ENCODE measurements at regions not wholly inside any gene's neighbourhood (a gene's known extent, or its start where the extent isn't known, plus 50 kb on each side); places are given as distances from the start of the nearest gene placed in this dataset.

DNA sequence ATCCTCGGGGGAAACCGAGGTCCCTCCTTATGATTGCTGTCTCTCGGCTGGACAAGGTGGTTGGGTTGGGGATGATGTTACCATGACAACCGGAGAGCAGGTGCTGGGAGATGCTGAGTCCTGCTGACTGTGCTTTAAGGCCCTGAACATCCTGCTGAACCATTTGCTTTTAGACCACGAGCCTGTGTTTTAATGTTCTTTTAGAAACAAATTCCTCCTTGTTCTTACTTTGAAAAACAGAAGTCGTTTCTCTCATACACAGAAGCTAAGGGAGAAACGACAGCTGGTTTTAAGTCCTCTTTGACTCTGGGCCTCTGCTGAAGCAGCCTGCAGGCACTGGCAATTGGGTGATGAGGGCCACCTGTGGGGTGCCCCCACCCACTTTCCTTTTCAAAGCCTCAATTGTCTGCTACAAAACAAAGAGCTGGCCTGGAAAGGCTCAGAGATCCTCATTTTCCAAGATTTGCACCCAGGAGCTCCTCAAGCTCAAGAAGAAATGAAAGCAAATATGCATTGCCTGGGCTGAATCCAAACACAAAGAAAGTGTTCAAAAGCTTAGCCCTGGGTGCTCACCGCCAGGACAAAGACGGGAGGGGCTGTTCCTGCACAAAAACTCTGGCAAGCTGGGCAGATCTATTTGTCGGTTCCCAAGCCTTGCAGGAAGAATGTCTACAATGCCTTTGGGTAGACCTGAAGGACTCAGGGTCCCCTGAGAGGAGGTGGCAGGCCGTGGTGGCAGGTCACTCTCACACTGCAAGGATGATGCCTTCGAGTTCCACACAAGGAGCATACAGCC is 90.0 kb upstream of the CLMN start:
- no peak for DNase-seq

DNA sequence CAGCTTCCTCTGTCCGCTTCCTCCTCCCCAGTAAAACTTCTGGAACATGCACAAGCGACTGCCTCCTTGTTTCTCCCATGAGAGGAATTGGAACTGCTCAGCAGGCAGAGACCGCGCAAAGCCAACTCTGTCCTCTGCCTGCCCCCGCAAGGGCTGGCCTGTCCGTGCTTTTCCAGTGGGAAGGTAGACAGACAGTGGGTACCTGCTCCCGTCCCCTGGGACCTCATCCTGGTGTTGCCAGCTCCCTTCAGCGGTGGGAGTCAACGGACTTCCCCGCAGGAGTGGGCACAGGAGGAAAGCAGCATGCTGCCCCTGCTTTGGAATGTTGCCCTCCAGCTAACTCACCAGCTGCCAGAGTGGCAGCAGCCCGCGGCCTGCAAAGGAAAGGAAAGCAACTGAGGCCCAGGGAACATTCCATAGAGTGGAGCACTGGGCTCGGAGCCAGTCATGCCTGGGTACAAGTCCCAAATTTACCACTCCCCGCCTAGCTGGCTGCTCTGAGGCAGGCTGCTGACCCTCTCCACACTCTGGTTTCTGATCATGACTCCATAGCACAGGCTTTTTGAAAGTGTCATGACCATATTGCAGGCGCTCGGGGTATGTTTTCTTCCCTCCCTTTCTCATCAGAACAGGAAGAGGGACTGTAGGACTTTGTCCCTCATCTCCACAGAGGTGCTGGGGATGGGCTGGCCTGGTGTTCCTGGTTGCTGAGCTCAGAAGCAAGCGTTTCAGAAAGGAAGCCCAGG is 89.2 kb upstream of the CLMN start:
- DNase-seq, result no peak

DNA sequence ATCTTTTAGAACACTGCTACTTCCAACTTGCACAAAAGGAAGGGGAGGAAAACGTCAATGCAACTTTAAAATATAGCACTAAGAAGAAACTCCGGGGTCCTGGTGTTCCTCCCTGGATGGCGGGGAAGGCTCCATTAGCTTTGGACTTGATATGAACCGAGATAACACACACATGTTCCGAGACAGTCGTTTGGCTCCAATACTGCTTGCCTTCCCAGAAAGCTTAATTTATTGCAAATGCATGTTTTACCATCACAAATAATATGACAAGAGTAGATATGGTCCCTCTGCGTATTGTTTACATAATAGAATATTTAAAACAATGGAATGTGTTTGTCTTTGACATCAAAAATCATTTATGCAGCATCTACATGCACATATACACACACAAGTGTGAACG is 87.6 kb upstream of the CLMN start:
- DNase-seq, result no peak

DNA sequence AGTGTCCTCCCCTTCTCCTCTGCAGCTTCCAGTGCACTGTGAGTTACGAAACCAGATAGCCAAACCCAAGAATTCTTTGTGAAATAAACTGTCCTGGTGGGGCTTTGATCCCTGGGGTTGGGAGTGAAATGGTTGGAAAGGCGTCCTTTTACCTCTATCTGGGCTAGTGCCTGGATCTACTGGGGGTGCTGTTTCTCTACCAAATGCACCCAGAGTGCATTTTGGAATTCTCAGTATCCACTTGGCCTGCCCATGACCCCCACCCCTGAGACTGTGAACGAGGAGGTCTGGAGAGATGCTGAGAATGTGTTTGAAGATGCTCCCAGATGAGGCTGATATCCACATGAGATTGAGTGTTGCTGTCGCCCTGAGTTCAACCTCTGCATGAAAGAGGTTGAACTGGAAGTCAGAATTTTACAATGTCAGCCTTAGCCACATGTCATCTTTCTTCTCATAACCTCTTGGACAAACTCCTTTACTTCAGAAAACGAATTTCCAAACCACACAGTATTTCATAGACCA is 87.1 kb upstream of the CLMN start:
- no peak for DNase-seq

DNA sequence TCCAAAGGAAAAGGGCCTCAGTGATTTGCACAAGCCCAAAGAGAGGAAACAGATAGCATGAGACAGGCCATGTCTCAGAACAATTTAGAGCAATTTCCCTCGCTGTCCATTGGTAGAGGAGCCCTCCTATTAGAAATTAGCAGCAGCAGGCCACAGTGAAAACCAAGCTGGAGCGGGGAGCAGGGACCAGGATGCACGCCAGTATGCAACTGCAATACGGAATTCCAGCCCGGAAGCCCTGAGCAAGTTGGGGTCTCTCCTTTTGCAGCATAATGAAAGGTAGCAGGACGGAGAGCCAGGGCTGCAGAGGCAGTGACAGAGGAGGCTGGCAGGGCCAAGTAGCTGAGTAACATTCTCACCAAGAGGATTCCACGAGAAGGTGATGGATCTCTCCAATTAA is 84.9 kb upstream of the CLMN start:
- DNase-seq, result no peak

DNA sequence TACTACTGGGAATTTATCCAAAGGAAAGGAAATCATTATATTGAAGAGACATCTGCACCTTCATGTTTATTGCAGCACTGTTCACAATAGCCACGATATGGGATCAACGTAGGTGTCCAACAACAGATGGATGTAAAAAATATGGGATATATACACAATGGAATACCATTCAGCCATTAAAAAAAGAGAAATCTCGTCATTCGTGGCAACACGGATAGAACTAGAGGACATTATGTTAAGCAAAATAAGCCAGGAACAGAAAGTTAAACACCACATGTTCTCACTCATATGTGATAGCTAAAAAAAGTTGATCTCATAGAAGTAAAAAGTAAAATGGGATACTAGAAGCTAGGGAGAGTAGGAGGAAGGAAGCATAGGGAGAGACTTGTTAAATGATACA is 82.9 kb upstream of the CLMN start:
- DNase-seq, result no peak

DNA sequence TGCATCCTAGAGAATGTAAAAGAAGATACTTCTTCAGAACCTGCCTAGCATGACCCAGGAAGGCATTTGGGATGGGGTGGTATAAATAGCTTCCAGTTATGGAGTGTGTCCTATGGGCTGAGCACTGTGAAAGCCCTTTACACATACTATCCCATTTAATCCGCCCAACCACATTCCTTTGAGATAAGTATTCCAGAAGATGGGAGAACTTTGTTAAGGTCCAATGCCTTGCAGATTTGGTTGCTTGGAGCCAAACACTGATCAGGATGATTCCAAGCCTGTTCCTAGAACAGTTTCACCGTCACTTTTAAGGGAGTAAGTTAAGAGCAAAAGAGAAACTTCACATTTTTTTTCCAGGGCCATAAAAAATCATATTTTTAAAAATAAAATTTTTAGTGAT is 82.5 kb upstream of the CLMN start:
- DNase-seq, result no peak

DNA sequence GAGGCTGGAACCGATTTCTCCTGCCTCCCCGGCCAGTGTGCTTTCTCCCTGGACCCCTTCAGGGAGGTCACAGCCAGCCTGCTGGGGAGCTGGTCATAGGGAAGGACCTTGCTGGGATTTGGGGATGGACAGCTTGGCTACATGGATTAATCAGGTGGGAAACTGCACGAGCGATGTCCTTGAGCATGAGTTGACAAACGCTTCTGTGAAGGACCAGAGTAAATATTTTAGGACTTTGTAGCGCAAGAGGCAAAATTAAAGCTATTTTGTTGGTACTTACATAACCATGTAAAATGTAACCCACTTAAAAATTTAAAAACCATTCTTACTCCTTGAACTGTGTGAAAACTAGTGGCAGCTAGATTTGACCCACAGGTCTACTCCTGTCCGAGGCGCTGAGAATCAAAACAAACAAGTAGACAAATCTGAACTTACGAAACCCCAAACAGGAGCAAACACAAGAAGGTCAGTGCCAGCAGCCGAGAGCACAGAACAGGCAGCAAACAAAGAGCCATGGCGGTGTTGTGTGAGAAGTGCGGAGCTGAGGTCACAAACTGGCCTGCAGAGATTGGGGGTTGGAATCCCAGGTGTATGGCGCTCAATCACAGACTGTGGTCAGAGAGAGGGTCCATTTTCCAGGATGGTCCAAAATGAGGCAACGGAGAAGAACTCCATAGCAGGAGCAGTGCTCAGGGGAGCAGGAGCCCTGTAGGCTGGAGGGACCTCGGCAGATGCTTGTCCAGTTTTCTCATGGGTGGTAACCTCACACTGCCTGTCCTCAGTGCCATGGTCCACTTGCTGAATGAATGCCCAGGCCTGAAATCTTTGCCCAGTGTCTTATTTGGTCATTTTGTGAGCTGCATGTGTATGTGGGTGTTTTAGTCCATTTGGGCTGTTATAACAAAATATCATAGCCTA is 79.2 kb upstream of the CLMN start:
- DNase-seq, result no peak

DNA sequence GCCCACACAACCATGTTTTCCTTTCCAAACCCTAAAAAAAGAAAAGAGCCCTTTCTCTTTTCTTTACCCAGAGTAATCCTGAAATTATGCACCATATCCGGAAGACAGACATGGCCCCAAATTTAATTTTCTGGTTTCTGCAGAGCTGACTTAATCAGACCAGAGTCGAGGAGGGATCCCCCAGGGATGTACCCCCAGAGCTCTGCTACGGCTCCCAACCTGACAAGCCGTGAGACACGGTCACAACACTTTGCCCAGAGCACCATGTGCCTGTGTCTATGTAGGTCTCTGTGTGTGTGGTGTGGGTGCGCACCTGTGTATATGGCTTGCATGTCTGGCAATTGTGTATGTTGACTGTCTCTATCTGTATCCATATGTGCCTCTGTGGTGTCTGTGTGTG is 77.6 kb upstream of the CLMN start:
- no peak for DNase-seq

DNA sequence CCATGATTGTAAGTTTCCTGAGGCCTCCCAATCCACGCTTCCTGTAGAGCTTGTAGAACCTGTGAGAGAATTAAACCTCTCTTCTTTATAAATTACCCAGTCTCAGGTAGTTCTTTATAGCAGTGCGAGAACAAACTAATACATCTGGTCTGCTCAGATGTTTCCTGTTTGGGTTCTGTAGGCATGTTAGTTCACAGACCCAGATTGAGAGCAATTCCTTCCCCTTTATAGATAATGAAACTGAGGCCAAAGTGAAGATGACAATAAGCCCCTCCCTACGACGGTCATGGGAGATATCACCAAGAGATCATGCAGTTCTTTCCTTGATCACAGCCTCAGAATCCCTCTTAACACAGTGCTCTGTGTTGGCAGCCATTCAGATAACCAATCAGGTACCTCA is 76.5 kb upstream of the CLMN start:
- DNase-seq, result no peak

DNA sequence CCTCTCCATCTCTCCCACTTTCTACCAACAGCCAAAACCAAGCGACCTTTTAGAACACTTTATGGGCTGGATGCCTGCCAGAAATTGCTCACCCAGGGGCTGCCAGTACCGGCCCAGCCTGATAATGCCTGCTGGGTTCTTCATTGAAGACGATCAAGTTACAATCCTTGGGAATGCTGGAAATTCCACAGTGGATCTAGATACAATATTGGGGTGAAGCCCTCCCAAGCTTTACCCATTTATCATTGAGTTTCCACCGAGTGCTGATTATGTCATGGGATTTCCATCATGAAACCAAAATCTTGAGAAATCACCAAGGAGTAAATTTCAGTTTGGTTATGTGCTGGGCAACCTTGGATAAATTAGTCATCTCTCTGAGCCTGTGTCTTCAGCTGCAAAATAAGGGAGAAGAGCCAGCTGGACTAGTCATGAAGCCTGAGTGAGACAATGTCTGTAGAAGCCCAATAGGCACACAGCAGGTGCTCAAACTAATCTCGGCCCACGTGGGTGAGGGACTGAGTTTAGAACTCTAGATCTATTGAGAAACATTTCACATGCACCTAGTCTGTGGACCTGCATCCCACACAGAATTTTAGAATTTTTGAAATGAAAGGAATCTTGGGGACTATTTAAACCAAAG is 75.5 kb upstream of the CLMN start:
- DNase-seq, result no peak

DNA sequence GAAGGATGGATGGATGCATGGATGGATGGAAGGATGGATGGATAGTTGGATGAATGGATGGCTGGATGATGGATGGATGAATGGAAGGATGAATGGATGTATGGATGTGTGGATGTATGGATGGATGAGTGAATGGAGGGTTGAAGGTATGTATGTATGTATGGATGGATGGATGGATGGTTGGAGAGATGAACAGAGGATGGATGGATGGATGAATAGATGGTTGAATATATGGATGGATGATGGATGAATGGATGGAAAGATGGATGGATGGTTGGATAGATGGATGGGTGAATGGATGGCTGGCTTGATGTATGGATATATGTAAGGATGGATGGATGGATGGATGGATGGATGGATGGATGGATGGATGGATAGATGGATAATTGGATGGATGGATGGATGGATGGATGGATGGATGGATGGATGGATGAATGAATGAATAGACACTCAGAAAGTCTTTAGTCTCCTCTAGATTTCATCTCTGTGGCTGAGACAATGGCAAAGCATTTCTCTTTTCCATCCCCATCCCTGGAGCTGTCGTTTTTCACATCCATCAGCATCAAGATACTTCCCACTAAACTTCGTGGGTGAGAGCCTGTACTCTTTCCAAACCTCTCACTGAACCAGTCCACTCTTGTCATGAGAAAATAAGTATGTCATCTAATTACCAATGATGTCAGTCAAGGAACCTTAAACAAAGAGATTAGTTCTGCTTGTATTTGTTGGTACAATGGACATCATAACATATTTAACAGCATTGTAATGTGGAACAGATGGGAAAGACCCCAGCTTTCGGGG is 74.8 kb upstream of the CLMN start:
- DNase-seq, result no peak

DNA sequence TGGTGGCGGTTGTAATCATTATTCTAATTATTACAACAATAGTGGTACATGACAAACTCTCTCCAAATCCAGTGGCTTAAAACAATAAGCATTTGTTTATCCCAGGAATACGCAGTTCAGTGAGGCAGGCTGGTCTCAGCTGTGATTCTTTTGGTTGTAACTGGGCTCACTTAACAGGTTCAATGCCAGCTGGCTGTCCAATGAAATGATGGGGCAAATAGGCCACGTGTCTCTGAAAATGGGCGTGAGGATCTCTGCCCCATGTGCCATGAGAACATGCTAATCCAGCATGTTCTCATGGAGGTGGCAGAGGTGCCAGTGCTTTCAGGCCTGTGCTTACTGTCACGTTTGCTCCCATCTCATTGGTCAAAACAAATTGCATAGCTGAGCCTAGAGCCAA is 73.1 kb upstream of the CLMN start:
- DNase-seq, result no peak

DNA sequence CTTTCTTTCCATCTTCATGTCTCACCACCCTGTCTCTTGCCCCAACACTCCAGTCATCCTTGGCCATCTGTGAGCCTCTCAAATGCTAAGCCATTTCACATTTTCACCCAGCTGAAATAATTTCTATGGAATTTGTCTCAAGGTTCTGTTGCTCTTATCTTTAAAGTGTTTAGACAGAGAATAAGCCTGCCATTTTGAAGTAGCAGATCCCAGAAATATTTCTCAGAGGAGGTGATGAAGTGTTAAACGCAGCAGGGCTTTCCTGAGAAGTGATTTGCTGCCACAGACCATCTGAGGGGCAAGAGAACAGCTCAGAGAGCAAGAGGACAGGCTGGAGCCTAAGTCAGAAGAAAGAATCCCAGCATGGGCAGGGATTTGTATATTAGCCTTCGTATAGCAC is 71.6 kb upstream of the CLMN start:
- no peak for DNase-seq

DNA sequence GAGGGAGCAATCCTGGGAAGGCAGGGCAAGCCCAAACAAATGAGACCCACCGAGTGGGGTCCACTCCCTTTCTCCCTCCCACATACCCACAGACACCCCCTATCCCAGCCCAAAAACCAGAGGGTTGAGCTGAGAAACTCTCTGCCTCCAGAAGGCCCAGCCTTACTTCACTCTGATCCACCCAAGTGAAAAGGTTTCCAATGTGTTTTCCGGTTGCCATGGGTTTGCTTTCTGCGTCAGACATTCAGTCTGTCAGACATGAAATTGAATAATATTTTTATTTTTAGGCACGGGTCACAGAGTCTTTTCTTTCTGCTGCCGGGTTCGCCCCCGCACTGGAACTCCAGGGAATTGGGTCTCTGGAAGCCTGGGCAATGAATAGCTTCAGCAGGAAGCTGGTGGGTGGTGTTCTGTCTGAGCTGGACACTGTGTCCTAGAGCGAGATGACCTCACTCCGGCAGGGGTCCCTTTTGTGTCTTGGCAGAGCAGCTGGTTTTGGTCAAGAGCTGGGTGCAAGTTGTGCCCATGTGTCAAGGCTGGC is 69.8 kb upstream of the CLMN start:
- no peak for DNase-seq

DNA sequence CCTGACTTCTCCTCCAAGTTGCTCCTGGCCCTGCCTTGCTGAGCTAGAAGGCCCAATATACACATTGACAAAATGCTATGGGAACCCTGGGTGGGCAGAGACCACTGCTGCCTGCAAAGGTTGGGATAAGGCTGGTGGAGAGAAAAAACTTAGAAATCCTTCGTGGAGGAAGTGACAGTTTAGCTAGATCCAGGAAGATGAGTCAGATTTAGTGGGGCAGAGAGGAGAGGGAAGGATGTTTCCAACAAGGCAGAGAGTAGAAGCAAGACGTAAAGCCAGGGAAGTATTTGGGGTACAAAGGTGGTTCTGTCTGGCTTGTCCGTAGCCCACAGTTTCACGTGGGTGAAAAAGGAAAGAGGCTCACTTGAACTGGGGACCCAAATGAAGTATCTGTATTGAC is 69.0 kb upstream of the CLMN start:
- DNase-seq, result no peak

DNA sequence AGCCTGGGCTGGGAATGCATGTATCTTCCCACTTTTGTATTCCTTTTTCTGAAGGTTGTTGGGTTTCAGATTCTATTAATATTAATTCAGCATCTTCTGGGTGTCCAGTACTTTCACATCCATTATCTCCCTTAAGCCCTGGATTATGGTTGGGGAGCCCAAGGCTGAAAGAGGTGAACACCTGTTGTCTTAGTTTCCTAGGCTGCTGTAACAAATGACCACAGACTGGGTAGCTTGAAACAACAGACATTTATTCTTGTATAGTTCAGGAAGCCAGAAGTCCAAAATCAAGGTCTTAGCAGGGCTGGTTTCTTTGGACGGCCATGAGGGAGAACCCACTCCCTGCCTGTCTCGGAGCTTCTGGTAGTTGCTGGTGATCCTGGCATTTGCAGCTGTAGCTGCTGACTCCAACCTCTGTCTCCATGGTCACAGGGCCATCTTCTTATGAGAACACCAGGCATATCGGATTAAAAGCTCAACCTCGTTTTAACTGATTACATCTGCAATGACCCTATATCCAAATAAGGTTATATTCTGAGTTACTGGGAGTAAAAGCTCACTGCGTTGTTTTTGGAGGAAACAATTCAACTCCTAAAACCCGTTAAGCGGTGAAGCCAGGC is 68.2 kb upstream of the CLMN start:
- DNase-seq, result no peak

DNA sequence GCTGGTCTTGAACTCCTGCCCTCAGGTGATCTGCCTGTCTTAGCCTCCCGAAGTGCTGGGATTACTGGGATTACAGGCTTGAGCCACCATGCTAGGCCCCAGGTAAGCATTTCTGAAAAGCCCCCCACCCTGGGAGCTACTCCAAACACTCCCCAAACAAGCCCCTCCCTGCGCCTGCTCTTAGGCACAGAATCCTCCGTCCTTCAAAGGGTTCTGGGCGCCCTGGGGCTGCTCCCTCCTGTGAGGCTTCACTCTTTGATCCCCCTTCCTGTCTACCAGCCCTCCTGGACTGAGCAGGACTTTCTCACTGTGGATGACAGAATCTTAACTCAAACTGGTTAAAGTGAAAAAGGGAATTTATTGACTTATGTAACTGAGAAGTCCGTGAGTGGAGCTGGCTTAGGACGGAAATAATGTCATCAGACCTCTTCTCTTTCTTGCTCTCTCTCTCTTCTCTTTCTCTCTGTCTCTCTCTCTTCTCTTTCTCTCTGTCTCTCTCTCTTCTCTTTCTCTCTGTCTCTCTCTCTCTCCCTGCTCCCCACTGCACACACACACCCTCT is 66.9 kb upstream of the CLMN start:
- DNase-seq, result no peak

DNA sequence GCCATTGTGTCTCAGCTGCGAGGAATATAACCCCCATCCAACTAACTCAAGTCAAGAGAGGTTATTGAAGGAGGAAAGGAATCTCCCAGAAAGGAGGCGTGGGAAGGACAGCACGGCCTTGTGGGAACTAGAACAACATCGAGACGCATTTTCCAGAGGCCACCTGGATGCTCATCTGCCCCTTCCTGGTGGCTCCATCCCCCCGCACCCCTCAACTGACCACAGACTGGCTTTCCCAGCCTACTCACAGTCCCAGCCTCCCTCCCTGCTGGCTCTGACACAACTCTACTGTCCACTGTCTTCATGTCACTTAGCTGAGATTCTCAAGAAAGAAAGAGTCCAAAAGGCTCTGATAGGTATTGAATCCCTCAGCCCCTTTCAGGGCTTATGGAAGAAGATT is 66.0 kb upstream of the CLMN start:
- DNase-seq, result no peak

DNA sequence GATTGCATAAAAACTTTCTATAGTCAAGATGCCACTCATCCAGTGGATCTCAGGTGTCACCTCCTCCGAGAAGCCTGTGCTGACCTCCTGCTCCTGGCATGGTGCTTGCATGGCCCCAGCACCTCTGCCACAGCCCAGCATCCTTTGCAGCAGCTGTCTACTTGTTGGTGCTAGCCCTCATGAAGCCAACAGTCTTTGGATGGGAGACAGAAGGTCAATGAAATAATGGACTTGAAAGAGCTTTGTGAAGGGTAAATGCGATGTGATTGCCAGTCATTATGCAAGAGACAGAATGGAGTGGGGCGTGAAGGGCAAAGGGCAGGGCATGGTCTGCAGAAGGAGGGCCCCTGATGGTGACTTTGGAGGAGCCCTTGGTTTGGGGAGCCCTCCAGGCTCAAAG is 63.0 kb upstream of the CLMN start:
- DNase-seq, result no peak

DNA sequence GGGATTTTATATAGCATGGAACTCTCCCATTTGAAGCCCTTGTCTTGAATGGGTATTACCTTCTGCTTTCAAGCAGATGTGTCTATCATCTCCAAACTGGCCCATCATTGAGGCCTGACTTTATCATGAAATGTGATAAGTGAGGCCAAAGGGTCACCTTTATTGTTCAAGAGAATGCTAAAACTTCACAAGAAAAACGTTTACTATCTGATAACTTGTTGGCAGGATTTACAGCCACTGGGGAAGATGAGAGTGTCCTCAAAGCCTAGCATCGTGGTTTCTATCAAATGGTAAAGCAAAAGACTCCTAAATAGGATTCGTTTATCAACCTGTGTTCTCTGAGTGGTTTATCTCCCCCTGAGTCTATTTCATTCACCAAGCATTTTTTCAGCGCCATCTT is 62.0 kb upstream of the CLMN start:
- DNase-seq, result no peak

Measured in activated CD4-positive, alpha-beta T cell treated with anti-CD3 and anti-CD28 coated beads for 1 hour (primary cell).